Panc1 (cell line): ENCODE measurements at regions not wholly inside any gene's neighbourhood (a gene's known extent, or its start where the extent isn't known, plus 50 kb on each side); places are given as distances from the start of the nearest gene placed in this dataset.
"Not testable (repeated sequence)": the region's sequence is repeated elsewhere in the genome, so short reads cannot be mapped to it uniquely, and the experiment has no call there.

Experiments
- ATAC-seq: fragments of 200-7000 bp; cut with Tn5 transposase; 2 replicates; pipeline ENCODE4 v1.9.1; 2020; ENCODE audit warnings: mild to moderate bottlenecking, moderate library complexity
- BruUV-seq: library from RNA; stranded (reverse); fragments of 400-500 nt; replicated peaks from 2 replicates; lab custom pipeline; 2021; lab: Mats Ljungman, UMichigan
- CTCF ChIA-PET: fragments of 300-600 bp; sonication (Branson Sonifier 250); formaldehyde crosslinking; loops from one replicate; lab custom pipeline; 2022; ENCODE audit warnings: antibody characterized with exemption; lab: Charles Lee
- POLR2A ChIA-PET: fragments of 300-600 bp; sonication (Branson Sonifier 250); formaldehyde crosslinking; loops from one replicate; lab custom pipeline; 2022; ENCODE audit warnings: antibody characterized with exemption; lab: Charles Lee
- DNase-seq: peaks from one replicate; pipeline ENCODE4 v3.0.0-alpha.2; 2010; ENCODE audit warnings: low read depth, low spot score
- H3K27ac ChIP-seq: 2 replicates; pipeline ENCODE4 v1.5.1; 2011; ENCODE audit warnings: mild to moderate bottlenecking, low read length, inconsistent platforms
- H3K27me3 ChIP-seq: fragments of 200-500 bp; sonication (Bioruptor generic); 2 replicates; pipeline ENCODE4 v1.6.0; 2014; ENCODE audit warnings: low read length, inconsistent platforms; ENCODE audit not compliant: control insufficient read depth, insufficient read depth
- H3K36me3 ChIP-seq: fragments of 200-500 bp; sonication (Bioruptor generic); 2 replicates; pipeline ENCODE4 v1.5.1; 2014; ENCODE audit warnings: inconsistent platforms, mild to moderate bottlenecking, low read length, moderate library complexity; ENCODE audit not compliant: control insufficient read depth, insufficient read depth
- H3K4me1 ChIP-seq: 2 replicates; pipeline ENCODE4 v1.5.1; 2011; ENCODE audit warnings: inconsistent platforms, mild to moderate bottlenecking, low read length, moderate library complexity; ENCODE audit not compliant: control insufficient read depth, insufficient read depth
- H3K4me3 ChIP-seq, 2 experiments: 2 replicates each; pipeline ENCODE4 v1.5.1; 2011 to 2012; ENCODE audit warnings: low read depth in 2 of 2, low read length in 2 of 2, mild to moderate bottlenecking in 2 of 2, inconsistent platforms in 1 of 2, moderate library complexity in 1 of 2
- H3K9me3 ChIP-seq: fragments of 200-500 bp; sonication (Bioruptor generic); 2 replicates; pipeline ENCODE4 v1.5.1; 2014; ENCODE audit warnings: low read depth, mild to moderate bottlenecking, inconsistent platforms, low read length, moderate library complexity; ENCODE audit not compliant: control insufficient read depth, insufficient read depth
- CTCF ChIP-seq: fragments of 450-650 bp; IDR thresholded peaks from 2 replicates; pipeline ENCODE4 v1.5.1; 2017; ENCODE audit warnings: mild to moderate bottlenecking
- POLR2AphosphoS5 ChIP-seq: IDR thresholded peaks from 2 replicates; pipeline ENCODE4 v1.6.1; 2012; ENCODE audit warnings: mild to moderate bottlenecking, low read depth, low read length, moderate library complexity
- REST ChIP-seq, 2 experiments: IDR thresholded peaks; 2 replicates each; pipeline ENCODE4 v1.6.1; 2011 to 2012; ENCODE audit warnings: low read depth in 2 of 2, control low read depth in 1 of 2, low read length in 1 of 2, mild to moderate bottlenecking in 1 of 2, moderate library complexity in 1 of 2; ENCODE audit not compliant: insufficient read depth in 1 of 2
- SIN3A ChIP-seq: IDR thresholded peaks from 2 replicates; pipeline ENCODE4 v1.6.1; 2012; ENCODE audit warnings: low read depth, mild to moderate bottlenecking, low read length, moderate library complexity, borderline replicate concordance; ENCODE audit not compliant: insufficient read depth
- TCF7L2 ChIP-seq: IDR thresholded peaks from 2 replicates; pipeline ENCODE4 v1.6.1; 2011; ENCODE audit warnings: mild to moderate bottlenecking, low read depth, low read length, inconsistent platforms
- in situ Hi-C: cut with HindIII; loops from 2 replicates; pipeline ENCODE4 v1.10.0; 2016; ENCODE audit warnings: low sequenced_read_pairs, low pct_unique_long_range_greater_than_20kb
- intact Hi-C: fragments of 100-400 bp; cut with micrococcal nuclease; formaldehyde crosslinking; loops from one replicate; pipeline ENCODE4 v1.10.0; 2022; ENCODE audit not compliant: unreplicated experiment

GRCh38 chr13:93039131-93039530 lies 187.5 kb upstream of the GPC6 start:
- in situ Hi-C loops (no loop called here), intact Hi-C loops (no loop called here)
- no peak overlapping the region for H3K27ac ChIP-seq
- no peak for ATAC-seq
- no peak for DNase-seq
- H3K36me3 ChIP-seq, result no peaks in the 10 kb centered on the region
- ChIA-PET POLR2A (no interaction called here), CTCF (interaction anchor here (0.7 kb wide), 1 partner anchor 851 kb away, joined by 3 read pairs; no protein-coding TSS in a partner anchor)
- no TSS peak for BruUV-seq
- no peak overlapping the region for H3K4me3 ChIP-seq
- H3K4me1 ChIP-seq, result no peaks in the 10 kb centered on the region
- H3K27me3 ChIP-seq, result no peaks in the 10 kb centered on the region
- no peak for TF ChIP-seq SIN3A
- TF ChIP-seq REST (IDR thresholded peaks at IDR 0.05; ENCODE audit: insufficient read depth in 1 of 2, low read depth in 2 of 2, low read length in 1 of 2), result no peak
- no peak for TF ChIP-seq POLR2AphosphoS5
- no peak for TF ChIP-seq CTCF
- TF ChIP-seq TCF7L2, result no peak
- no peaks in the 10 kb centered on the region for H3K9me3 ChIP-seq

- H3K4me3 ChIP-seq, in situ Hi-C loops, H3K27me3 ChIP-seq, H3K36me3 ChIP-seq, CTCF ChIA-PET, intact Hi-C loops, ATAC-seq, DNase-seq, POLR2A ChIA-PET, BruUV-seq, H3K9me3 ChIP-seq, H3K4me1 ChIP-seq, H3K27ac ChIP-seq: not testable (repeated sequence)
Observed at GRCh38 chr13:93041566-93041965, 185.0 kb upstream of the GPC6 start.

GRCh38 chr13:93045836-93046235 lies 180.8 kb upstream of the GPC6 start:
- intact Hi-C loops (no loop called here), in situ Hi-C loops (no loop called here)
- TF ChIP-seq POLR2AphosphoS5, result no peak
- TF ChIP-seq SIN3A, result no peak
- Histone ChIP-seq H3K4me1 (no peaks in the 10 kb centered on the region), H3K4me3 (no peak overlapping the region), H3K36me3 (no peaks in the 10 kb centered on the region), H3K27me3 (no peaks in the 10 kb centered on the region), H3K27ac (no peak overlapping the region), H3K9me3 (no peaks in the 10 kb centered on the region)
- DNase-seq (no peak), ATAC-seq (no peak)
- BruUV-seq, result no TSS peak
- ChIA-PET CTCF (no interaction called here), POLR2A (no interaction called here)
